HS-5 (cell line): ENCODE measurements at regions not wholly inside any gene's neighbourhood (a gene's known extent, or its start where the extent isn't known, plus 50 kb on each side); places are given as distances from the start of the nearest gene placed in this dataset.
"Not testable (repeated sequence)": the region's sequence is repeated elsewhere in the genome, so short reads cannot be mapped to it uniquely, and the experiment has no call there.

Experiments
- DNase-seq: peaks from one replicate; pipeline ENCODE4 v3.0.0-alpha.2; 2012; ENCODE audit warnings: low read depth

DNA sequence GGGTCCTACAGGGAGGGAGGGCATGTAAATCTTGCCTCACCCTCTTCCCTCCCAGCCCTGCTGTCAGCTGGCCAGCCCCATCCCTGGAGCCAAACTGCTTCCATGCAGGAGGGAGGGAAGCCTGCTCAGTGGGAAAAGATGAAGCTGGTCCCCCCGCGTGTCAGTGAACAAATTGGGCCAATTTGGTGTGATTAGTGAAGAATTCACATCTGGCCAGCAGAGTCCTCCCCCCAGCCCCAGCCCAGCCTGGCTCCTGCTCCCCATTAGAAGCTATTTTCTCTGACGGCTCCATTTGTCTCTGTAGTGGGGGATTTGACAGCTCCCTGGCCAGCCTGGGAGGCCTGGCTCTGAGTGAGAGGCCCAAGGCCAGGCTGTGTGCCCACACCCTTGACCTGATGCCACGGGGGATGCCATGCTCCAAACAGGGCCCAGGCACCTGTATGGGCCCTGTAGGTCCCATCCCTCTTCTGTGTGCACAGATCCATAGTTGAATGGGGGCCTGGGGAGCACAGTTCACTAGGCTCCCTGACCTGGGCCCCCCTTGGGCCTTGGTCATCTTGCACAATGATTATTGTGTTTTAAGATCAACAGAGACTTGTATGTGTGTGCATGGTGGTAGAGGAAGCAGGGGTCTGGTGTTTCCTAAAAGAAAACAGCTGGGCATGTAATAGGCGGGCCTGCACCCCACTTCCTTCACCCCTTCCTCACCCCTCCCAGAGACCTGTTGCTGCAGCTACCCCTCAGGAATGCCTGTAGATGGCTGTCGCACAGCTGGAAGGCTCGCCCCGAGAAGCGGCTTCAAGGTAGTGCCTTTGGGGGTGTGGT lies 50.7 kb upstream of the TAC4 start:
- DNase-seq: no peak

DNA sequence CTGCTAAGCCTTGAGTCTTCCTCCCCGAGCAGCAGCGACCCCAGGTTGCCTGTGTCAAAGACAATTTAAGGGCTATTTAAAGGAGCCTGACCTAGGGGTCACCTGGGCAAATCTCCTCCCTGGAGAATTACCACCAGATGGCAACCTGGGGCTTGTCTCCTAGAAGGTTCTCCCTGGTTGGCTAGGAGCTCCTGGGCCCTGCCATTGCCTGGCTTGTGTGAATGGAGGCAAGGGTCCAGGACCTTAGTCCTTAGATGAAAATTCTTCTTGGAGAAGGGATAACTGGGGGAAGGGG lies 51.3 kb upstream of the TAC4 start:
- DNase-seq: no peak

DNA sequence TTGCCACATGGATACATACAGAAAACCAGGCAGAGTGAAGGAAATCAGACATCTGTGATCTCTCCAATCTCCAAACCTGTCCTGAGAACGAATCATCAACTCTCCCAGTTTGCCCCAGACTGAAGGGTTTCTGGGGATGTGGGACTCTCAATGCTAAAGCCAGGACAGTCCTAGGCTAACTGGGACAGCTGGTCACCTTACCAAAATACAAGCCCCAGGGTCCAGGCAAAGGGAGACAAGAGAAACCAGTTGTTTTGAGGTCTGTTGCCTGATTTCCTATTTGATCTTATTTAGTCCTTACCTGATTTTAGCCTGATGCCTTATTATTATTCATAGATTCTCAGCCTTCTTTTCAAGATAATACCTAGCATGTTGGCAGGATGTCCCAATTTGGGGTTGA lies 51.7 kb upstream of the TAC4 start:
- DNase-seq: no peak

DNA sequence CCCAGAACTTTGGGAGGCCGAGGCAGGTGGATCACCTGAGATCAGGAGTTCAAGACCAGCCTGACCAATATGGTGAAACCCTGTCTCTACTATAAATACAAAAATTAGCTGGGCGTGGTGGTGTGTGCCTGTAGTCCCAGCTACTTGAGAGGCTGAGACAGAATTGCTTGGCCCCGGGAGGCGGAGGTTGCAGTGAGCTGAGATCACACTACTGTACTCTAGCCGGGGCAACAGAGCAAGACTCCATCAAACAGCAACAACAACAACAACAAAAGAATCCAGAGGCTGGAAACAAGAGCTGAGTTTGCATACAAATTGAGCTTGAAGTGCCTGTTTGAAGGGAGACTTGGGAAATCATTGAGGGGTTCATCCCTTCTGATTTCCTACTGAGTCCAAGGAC lies 52.9 kb upstream of the TAC4 start:
- DNase-seq: not testable (repeated sequence)

- DNase-seq: no peak
These were observed 53.8 kb upstream of the TAC4 start for GRCh38 chr17:49901460-49902331.

GRCh38 chr17:49903523-49903922 lies 55.7 kb upstream of the TAC4 start:
- DNase-seq: no peak

DNA sequence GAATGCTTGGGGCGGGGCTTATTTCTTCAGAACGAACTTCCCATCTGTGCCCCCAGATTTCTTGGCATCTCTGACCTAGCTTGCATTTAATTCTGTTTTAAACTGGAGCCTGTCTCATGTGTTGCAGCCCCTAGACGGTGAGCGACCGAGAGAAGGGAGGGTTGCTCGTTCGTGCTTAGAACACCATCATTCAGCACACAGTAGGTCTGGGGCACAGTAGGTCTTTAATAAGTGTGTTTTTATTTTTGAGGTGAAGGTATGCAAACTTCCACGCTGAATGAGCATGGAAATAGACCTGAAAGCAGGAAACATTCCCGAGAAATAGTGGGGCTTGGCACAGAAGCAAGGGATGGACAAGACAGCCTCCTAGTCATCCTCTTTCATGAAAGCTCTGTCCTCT lies 57.0 kb upstream of the TAC4 start:
- DNase-seq: no peak

DNA sequence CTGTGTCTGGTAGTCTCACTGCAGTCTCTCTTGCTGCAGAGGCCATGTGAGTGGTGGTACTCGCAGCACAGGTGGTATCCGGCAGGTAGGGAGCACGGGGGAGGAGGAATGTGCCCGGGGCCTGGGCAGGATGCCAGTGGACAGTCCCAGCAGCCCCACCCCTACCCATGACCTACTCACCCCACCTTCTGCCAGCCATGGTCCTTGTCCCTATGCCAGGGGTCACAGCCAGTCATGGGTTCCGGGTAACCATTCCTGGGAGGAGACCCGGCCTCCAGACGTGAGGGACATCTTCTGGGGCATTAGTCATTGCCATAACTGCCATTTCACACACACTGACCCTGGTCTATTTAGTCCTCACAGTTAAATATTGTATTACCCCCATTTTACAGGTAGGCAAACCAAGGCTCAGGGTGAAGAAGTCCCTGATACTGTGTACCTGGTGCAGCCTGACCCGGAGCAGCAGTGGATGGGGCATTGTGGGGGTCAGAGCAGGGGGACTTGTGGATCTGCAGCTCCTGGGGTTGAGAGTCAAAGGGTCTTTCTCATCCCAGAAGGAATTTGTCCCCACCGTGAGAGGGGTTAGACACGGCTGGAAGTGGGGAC lies 58.8 kb upstream of the TAC4 start:
- DNase-seq: no peak

GRCh38 chr17:49907279-49907678 lies 59.4 kb upstream of the TAC4 start:
- DNase-seq: no peak

GRCh38 chr17:49908782-49909714 lies 59.9 kb upstream of the DLX4 start:
- no peak for DNase-seq

DNA sequence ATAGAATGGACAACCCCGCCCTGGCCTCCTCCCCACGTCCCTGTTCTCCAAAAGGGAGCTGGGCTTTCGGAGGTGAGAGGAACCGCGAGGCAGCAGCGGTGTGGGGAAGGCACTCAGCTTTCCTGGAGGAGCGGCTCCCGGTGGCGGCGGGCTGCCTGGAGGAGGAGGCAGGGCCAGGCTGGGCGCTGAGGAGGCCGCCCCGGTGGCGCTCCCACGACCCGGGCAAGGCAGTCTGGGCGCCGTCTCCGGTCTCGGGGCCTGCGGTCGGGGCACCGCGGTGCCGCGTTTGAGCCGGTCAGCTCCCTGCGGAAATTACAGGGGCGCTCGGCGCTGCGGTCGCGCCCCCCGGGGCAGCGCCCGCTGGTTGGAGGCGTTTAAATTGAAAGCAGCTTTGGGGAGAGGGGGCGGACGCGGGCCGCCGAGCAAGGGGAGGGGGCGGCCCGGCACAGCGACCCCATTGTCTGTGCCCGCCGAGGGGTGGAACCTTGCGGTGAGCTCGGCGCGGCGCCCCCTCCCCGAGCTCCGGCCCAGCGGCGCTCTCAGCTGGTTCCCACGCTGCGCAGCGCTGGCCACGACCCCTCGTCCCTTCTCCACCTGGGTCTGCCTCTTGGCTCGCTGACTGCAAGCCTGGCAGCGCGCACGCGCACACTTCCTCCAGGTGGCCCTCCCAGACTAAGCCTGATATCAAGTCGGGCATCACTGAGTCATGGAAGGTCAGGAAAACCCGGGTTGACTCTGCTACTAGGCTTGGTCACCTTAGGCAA lies 58.7 kb upstream of the DLX4 start:
- no peak for DNase-seq

DNA sequence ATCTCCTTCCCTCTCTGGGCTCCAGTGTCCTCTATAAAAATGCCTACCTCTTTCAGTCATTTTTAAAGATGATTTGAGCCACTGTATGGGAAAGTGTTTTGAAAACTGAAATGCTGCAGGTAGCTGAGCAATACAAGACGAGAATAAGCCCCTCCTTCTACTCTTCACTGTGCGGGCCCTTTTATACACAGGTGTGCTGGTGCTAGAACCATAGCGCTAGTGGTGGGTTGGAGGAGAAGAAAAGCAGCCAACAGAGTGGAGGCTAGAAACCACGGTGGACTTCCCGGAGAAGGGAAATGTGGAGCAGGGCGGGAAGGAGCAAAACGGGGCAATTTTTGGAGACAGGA lies 58.2 kb upstream of the DLX4 start:
- DNase-seq: no peak

GRCh38 chr17:49911719-49912118 lies 57.3 kb upstream of the DLX4 start:
- no peak for DNase-seq

GRCh38 chr17:49913226-49914095 lies 55.5 kb upstream of the DLX4 start:
- peak; percentile 25 for DNase-seq

DNA sequence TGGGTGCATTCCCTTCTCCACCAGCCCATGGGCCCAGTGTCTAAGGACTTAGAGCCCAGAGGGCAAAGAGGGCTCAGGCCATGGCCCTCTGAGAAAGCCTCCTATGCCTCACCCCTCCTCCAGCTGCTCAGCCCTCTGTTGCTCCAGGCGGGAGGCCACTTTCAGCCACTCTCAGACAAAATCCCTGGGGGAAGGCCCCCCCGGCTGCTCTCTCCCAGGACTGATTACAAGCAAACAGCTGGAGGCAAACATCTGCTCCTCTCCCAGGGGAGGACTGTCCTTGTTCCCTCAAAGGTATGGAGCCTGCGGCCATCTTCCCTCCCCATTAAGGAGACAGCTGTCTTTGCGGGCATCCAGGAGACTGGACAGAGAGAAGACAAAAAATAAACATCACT lies 54.9 kb upstream of the DLX4 start:
- no peak for DNase-seq

- no peak for DNase-seq
These were observed 54.3 kb upstream of the DLX4 start for GRCh38 chr17:49914664-49915063.

DNA sequence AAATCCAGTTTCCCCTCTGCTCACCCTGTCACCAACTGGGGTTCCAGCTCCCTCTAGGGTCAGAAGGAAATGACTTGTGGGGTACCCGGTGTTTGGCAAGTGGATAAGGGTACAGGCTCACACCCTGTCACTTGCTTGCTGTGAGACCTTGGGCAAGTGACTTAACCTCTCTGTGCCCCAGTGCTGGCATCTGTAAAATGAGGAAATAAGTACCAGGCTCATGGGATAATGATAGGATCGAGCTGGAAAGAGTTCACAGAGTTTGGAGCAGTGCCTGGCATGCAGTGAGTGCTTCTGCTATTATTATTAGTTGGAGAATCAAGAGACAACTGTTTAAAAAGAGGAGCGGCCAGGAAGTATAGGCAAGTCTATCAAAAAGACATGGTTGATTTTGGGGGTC lies 53.7 kb upstream of the DLX4 start:
- DNase-seq: no peak

GRCh38 chr17:49915670-49916069 lies 53.3 kb upstream of the DLX4 start:
- DNase-seq: no peak

- no peak for DNase-seq
These were observed 52.0 kb upstream of the DLX4 start for GRCh38 chr17:49916854-49917515.

- DNase-seq: no peak
These were observed 50.4 kb upstream of the DLX4 start for GRCh38 chr17:49918591-49918990.
